ENCODE measurements at regions not wholly inside any gene's neighbourhood (a gene's known extent, or its start where the extent isn't known, plus 50 kb on each side); places are given as distances from the start of the nearest gene placed in this dataset.
A peak's percentile ranks its signal among the peaks of the same experiment; 100 is the strongest.

DNA sequence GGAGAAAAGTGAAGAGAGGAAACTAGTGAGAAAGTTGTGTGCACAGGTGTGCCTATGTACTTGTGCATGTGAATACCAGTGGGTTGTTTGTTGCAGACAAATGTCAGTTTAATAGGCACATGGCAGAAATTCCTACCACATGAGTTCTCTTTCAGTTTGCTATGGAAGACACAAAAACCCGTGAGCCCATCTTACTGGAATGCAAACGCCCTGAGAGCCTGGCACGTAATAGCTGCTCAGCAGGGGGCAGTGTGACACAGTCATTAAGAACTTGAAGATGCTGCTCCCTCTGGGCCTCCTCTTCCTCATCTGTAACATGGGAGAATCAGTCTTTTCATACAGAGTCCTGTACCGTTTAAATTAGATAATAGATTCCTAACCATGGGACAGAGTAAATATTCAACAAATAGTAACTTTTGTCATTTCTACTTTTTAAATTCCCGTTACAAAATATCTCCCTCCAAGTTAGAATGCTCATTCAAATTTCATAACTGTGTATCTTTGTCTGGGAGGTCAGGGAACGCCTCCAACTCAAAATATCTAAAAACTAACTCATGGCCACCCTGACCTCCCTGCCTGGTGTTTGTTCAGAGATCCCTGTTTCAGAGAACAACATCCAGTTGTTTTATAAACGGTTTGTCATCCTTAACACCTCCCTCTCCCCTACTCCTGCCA is 802.9 kb downstream of the MAFB start:
- peak; percentile 54 for ATAC-seq (ENCODE audit: low FRiP score)
- DNase-seq (ENCODE audit: low spot score) = peak; percentile 58
- TF ChIP-seq, protein P1, sequence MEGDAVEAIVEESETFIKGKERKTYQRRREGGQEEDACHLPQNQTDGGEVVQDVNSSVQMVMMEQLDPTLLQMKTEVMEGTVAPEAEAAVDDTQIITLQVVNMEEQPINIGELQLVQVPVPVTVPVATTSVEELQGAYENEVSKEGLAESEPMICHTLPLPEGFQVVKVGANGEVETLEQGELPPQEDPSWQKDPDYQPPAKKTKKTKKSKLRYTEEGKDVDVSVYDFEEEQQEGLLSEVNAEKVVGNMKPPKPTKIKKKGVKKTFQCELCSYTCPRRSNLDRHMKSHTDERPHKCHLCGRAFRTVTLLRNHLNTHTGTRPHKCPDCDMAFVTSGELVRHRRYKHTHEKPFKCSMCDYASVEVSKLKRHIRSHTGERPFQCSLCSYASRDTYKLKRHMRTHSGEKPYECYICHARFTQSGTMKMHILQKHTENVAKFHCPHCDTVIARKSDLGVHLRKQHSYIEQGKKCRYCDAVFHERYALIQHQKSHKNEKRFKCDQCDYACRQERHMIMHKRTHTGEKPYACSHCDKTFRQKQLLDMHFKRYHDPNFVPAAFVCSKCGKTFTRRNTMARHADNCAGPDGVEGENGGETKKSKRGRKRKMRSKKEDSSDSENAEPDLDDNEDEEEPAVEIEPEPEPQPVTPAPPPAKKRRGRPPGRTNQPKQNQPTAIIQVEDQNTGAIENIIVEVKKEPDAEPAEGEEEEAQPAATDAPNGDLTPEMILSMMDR (IDR thresholded peaks at IDR 0.05) = no peak

DNA sequence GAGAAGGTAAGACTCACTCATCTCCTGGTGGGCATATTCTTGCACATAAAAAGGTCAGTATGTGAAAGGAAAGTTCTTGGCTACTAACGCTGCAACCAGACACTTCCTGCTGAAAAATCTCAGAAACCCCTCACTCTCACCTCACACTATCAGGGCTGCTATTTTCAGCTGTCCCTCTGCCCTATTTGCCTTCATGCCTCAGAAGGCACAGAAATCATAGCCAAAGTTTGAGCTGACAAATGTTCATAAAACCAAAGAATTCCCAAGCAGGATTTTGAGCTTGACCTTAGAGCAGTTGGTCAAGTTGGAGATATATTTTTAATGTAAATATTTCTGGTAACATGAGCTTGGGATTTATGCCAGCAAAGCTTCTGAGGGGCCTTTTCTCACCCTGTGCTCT is 806.2 kb downstream of the MAFB start:
- ATAC-seq (ENCODE audit: low FRiP score) = no peak
- DNase-seq (ENCODE audit: low spot score) = no peak
- TF ChIP-seq, protein P1 (IDR thresholded peaks at IDR 0.05) = no peak

DNA sequence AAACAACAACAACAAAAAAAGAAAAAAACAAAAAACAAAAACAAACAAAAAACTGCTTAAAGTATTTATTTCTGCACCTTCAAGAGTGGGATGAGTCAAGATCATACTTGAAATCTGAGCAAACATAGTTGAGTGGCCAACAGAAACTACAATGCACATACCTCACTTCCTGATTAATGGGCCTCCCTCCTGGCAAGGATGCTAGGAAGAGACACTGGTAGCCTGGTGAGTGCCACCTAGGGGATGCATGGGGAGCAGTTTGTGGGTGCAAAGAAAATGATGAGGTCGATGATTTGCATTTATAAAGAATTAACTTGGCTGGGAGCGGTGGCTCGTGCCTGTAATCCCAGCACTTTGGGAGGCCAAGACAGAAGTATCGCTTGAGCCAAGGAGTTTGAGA is 808.1 kb downstream of the MAFB start:
- TF ChIP-seq, protein P1 (IDR thresholded peaks at IDR 0.05) = no peak
- DNase-seq (ENCODE audit: low spot score) (no peak), ATAC-seq (ENCODE audit: low FRiP score) (no peak)

DNA sequence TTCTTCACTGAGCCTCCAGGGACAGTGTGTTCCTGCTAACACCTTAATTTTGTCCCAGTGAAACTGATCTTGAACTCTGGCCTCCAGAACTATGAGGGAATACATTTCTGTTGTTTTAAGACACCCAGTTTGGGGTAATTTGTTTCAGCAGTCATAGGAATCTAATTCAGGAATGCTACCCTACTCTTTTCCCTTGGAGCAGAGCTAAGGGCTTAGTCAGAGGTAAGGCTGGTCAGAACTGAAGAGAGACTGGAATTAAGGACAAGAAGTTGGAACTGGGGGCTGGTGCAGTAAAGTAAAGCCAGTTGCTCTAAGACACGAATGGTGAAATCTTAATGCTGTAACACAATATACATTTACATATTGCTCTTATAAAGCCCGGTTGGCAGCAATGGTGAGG is 809.7 kb downstream of the MAFB start:
- TF ChIP-seq, protein P1 (IDR thresholded peaks at IDR 0.05) = no peak
- ATAC-seq (ENCODE audit: low FRiP score) = no peak

DNA sequence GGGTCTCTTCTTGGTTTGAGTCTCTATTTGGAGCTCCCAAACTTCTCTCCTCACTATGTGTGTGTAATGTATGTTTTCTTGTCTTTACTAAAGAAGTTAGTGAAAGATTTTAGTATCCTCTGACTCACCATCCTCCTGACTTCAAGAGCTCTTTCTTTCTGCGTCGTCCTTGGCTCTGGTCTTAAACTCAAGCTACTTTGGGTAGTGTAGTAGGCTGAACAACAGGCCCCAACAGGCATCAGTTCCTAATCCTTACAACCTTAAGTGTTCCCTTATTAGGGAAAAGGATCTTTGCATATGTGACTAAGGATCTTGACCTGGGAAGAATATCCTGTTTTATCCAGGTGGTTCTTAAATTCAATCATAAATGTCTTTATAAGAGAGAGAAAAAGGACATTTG is 810.2 kb downstream of the MAFB start:
- TF ChIP-seq, protein P1 (IDR thresholded peaks at IDR 0.05) = no peak
- no peak for ATAC-seq (ENCODE audit: low FRiP score)
- no peak for DNase-seq (ENCODE audit: low spot score)

More for the DNA sequence above, 809.7 kb downstream of the MAFB start:
- no peak for DNase-seq (ENCODE audit: low spot score)

DNA sequence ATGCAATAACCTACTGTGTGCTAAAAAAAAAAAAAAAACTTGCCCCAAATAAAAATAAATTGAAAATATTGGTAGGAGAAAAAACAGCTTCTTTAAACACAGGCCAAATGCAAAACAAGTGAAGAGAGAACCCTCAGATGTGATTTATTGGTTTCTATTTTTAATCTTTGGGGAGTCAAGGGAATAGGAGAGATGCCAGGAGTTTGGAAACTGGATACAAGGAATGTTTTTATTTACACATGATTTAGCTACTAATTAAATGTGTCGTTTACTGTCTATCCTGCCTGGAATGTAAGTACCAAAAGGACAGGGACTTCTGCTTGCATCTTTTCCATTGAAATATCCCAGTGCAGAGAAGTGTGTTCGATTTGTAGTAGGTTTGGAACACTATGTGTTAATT is 810.7 kb downstream of the MAFB start:
- TF ChIP-seq, protein P1 (IDR thresholded peaks at IDR 0.05) = no peak
- no peak for DNase-seq (ENCODE audit: low spot score)

DNA sequence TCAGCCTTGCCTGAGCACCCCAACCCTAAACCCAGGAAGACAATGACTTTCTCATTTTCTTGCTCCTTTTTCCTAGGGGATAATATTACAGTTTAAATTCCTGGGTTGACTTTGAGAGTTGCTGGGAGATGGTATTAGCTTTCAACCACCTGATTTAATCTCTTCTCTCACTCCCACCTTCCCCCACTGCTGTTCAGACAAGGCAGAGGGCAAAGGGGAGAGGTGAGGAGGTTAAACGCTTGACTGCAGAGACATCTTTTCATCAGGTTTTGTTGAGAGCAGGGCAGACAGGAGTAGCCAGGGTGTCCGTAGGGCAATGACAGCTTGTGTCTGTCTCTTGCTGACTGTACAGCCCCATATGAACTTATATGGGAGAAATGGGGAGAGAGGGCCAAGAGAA is 811.2 kb downstream of the MAFB start:
- DNase-seq (ENCODE audit: low spot score) = no peak
- no peak for ATAC-seq (ENCODE audit: low FRiP score)
- TF ChIP-seq, protein P1 (IDR thresholded peaks at IDR 0.05) = no peak

More for the DNA sequence above, 810.7 kb downstream of the MAFB start:
- ATAC-seq (ENCODE audit: low FRiP score) = no peak

Measured in omental fat pad (tissue), 3 donors.